ENCODE measurements at regions not wholly inside any gene's neighbourhood (a gene's known extent, or its start where the extent isn't known, plus 50 kb on each side); places are given as distances from the start of the nearest gene placed in this dataset.
"Not testable (repeated sequence)": the region's sequence is repeated elsewhere in the genome, so short reads cannot be mapped to it uniquely, and the experiment has no call there.

DNA sequence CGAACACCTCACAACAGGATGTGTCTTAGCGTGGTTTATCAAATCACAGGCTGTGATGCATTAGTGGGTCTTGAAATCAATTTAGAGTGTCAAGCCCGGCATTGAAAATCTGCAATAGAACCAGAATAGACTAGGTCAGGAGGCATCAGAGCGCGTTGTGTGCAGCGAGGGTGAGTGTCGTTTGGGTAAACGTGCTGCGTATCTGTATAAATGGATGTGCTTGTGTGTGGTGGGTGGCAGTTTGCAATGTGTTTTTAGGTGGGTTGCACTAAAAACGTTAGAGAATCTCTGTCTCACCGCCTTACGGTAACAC, 121.0 kb upstream of the SULF2 start:
- no peak for DNase-seq

DNA sequence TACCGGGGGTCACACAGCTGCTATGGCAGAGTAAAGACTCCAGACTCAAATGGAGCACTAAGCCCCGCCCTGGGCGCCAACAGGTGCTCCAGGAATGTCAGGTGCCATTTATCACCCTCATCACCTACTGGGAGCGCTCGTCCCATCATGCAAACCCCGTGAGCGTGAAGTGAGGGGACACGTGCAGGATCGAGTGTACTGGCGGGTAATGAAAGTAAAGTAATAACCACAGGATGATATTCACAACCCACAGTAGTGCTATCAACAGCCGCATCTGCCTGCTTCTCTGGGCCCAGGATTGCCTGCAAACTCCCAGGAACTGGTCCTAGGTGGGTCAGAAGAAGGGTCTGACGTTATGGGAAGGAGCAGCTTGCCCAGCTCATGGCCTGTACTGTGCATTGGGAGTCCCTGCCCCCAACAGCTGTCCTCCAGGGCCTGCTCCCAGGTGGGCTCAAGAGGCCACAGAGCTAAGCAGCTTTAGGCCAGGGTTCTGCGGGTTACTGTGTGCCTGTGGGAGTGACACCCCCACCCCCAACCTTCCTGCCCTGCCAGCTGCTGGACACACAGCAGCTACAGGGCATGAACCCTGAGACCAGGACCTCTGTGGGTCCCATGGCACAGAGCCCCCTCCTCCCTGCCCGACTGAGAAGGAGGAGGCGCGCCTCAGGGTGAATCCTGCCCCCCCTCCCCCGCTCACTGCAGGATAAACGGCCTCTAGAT, 120.5 kb upstream of the SULF2 start:
- no peak for DNase-seq

DNA sequence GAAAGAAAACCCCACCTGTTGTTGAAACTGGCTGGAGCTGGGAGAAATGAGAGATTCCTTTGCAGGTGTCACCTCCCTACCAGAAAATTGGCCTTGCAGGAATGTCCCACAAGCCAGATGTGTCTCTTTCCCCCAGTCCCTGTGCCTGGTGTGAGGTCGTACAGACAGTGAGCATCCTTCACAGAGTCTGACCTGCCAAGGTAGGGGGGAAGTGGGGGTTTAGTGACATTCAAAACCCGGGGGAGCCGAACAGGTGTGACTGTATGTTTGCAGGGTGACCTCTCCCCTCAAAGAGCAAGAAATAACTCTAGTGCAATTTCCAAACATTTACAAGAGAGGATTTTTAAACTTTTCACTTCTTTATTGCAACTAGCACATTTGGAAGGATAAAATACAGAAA, 117.7 kb upstream of the SULF2 start:
- not testable (repeated sequence) for DNase-seq

DNA sequence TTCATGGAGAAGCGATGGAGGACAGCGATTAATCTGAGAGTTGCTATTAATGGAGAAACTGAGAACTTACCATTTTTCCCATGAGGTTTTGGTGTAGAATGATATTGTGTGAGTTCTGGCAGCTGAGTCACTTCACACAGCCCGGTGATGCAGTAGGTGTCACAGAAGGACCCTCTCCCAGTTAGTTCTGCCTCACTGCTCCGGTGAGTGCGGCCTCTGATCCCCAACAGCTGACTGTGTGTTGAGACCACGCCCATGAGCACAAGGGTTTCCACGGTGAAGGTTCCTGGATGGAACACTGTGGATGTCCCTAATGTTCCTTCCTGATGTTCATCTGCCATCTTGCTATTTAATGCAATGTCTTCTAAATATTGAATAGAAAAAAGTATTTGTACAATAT, 114.0 kb upstream of the SULF2 start:
- not testable (repeated sequence) for DNase-seq

GRCh38 chr20:47897461-47897860, 112.2 kb upstream of the SULF2 start:
- no peak for DNase-seq

- not testable (repeated sequence) for DNase-seq
Observed at GRCh38 chr20:47892681-47893080, 107.4 kb upstream of the SULF2 start.

GRCh38 chr20:47890708-47891107, 105.4 kb upstream of the SULF2 start:
- DNase-seq: not testable (repeated sequence)

- not testable (repeated sequence) for DNase-seq
Observed at GRCh38 chr20:47889751-47890150, 104.5 kb upstream of the SULF2 start.

DNA sequence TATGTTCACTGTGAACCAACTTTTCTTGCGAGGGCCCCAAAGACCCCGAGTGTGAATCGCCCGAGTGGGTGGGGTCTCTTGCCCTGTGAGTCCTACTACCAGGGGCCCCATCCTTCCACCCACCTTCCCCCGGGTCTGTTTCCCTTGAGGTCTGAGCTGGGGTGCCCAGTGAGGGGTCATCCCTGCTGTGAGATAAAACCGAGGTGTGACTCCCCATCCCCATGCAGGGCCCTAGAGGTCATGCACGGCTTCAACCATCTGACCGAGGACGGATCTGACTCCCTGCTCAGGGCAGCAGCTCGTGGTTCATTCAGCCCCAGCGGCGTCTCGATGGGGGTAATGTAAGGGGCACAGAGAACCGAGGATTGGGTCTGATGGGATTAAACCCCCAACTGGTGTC, 103.1 kb upstream of the SULF2 start:
- DNase-seq: no peak

GRCh38 chr20:47887477-47888080, 102.3 kb upstream of the SULF2 start:
- no peak for DNase-seq

GRCh38 chr20:47887064-47887463, 101.8 kb upstream of the SULF2 start:
- DNase-seq: no peak

DNA sequence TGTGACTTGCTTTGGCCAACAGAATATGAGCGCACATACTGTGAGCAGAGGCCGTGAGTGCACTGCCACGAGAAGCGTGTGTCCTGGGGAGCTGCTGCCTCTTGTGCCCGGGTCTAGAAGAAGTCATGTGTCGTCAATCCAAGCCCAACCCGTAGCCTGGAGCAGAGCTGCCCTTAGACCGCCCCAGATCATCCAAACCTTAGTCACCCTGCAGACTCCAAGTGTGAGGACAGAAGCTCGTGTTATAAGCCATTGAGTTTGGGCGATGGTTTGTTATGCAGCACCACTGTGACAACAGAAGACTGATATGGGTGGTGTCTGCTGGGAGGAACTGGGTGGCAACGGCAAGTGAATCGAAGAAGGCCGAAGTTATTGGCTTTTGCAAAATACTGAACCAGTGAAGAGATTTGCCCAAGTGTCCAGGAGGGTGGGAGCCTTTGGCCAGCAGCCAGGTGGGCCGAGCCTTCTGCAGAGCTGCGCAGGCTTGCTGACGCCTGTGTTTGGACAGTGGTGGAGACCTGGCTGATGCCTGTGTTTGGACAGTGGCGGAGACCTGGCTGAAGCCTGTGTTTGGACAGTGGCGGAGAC, 101.3 kb upstream of the SULF2 start:
- no peak for DNase-seq

DNA sequence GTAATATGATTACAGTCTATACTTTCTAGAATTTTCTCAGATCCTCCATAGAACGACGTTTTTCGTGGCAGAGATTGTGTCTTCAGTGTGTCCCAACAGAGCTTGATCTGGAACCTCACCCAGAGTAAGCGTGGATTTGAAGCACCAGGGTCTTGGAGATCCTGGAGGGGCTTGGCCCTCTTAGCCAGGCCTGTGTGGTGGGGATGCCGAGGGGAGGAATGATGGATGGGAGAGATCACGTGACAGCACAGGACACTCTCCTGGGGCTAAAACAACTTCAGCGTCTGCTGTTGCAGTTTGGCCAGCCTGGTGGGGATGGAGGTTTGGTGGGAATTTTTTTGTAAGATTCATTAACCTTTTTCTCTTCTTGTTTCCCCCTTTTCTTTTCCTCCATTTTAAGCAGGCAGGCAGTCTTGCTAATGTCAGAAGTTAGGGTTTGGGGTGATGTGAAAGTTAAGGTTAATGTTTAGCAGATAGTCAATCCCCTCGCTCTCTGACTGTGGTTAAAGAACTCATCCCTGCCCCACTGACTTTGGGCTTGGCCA, 100.7 kb upstream of the SULF2 start:
- no peak for DNase-seq

- DNase-seq: not testable (repeated sequence)
Observed at GRCh38 chr20:47883940-47884339, 98.7 kb upstream of the SULF2 start.

GRCh38 chr20:47883186-47883585, 97.9 kb upstream of the SULF2 start:
- DNase-seq: no peak

GRCh38 chr20:47879771-47880170, 94.5 kb upstream of the SULF2 start:
- DNase-seq: no peak

DNA sequence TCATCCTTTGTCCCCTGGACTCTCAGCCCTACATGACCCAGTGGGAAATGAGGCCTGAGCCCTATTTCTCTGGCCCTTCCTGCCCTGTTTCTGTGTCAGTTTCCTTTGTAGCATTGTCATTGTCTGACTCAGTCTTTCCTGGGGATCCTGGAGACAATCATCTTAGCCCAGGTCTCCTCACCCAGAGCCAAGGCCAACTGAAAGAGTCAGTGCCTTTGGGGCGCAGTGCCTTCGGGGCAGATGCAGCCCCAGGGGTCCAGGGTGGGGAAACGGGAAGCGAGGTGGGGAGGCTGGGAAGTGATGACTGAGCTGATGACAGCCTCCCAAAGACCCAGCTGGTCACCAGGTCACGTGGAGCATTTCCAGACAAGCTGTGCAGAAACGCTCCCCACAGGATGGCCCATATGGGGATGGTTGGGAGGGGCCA, 93.3 kb upstream of the SULF2 start:
- DNase-seq: no peak

DNA sequence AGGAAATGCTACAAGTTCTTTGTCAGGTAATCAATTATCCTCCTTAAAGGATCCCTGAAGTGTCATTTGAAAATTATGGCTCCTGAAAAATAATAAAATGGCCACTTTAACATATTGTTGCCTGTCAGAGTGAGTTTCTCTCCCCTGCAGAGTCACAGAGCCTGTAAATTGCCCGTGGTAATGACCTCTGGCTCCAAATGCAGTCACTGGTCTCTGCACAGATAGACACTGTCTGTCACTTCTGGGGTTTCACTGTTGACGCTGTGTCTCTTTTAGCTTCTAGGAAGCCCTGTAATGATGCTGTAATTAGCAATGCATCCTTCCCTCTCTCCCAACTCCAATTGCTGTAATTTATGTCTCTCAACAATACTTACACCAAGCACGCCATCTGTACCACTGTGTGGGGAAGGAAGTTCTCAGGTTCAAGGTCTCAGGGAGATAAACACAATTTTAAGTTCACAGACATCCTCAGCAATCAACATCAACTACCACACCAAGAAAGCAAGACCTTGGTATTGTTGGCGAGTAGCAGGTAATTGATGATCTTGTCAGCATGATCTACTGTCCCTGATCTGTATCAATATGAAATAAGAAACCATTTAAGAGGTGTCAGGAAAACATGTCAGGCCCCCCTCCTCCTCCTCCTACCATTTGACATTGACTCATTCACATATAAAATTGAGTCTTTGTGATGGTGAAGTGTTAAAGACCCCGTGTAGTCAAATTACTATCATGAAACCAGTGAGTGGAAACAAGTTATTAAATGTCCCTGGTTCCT, 91.2 kb upstream of the SULF2 start:
- DNase-seq: no peak

DNA sequence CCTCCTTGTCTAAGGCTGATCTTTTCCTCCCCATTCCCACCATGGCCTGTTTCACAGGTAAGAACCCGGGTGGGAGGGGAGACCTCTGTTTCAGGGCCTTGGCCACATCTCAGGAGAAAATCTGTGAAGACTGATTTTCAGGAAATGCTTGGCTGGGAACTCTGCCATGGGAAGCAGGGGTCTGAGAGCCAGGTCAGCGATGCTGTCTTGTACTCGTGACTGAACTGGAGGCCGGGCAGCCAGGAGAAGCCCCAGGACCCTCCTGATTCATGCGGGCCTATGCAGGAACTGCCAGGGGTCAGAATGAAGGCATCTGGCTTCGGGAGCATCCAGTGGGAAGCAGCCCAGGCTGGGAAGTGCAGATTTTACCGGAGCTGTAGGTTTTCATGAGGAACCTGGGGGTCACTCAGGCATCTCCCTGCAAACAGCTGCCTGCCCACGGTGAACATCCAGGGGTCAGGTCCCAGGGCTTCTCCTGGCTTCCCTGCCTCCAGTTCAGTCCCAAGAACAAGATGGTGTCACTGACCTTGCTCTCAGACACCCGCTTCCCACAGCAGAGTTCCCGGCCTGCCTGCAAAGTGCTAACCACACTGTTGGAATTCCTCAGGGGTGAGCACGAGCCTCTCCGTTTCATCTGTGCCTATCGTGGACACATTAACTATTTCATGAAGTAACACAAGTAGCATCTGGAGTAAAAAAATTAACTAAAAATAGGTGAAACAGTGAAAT, 90.2 kb upstream of the SULF2 start:
- no peak for DNase-seq

DNA sequence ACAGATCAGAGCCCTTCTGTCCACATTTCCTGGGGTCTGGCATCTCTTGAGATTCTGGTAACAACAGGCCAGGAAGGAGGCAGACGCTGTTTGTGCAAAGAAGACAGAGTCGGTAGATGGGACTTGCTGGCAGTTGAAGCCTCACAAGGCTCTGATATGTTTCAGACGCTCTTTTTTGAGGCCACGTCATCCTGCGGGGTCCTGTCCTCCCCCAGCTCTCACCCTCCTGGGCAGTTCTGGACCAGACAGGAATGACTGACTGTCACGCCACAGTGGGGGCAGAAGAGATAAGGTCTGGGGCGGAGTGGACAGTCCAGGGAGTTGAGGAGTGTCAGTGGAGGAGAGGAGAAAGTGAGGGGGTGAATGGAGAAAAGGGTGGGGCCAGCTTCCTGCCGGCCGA, 87.1 kb upstream of the SULF2 start:
- DNase-seq: no peak

DNA sequence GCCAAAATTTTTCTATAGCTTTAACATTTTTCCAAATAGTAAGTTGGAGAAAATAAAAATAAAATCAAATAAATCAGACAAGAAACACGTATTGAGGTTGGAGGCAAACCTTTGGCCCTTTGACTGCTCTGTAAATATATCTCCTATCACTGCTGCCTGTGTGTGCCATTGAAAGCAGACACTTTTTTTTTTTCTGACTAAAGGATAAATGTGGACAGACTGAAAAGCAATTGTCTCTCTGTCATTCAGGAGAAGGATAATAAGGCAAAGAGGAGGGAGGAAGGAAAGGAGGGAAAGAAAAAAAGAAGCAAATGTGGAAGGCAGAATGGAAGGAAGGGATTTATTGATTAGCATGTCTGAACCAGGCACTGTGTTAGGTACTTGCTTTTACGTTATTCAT, 85.2 kb upstream of the SULF2 start:
- no peak for DNase-seq

DNA sequence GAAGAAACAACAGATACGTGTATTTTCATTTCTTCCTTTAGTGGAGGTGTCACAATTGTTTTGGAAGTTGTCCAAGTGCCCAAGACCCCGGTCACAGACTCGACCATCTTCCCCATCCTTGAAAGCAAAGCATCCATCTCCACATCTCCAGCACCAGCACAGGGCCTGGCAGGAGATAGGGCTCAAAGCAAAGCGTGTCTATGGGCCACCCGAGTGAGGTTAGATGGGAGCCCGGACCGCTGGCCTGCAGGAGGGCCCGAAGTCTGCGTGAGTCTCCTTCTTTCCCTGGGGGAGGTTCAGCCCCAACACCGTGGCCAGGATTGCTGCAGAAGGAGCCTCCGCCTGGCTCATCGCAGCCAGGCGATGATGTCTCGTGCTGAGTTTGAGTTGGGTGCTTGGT, 83.5 kb upstream of the SULF2 start:
- DNase-seq: no peak

DNA sequence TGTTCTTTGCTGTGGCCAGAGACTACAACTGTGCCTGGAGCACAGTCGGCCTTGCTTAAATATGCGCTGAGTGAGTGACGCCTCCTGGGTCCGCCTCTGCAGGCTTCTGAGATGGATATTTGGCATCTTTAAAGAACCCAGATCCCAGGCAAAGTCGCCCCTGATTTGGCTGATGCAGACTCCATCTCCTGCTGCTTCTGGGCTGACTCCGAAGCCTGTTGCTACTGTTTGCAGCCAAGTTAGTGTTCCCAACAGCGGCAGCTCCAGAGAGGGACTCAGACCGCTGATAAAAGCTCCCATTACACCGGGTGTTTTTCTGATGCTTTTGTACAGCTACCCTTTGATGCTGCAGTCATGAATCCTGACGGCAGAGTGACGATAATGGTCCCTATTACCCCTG, 83.0 kb upstream of the SULF2 start:
- DNase-seq: no peak
